GM19455 (cell line): ENCODE measurements at regions not wholly inside any gene's neighbourhood (a gene's known extent, or its start where the extent isn't known, plus 50 kb on each side); places are given as distances from the start of the nearest gene placed in this dataset.
"Not testable (repeated sequence)": the region's sequence is repeated elsewhere in the genome, so short reads cannot be mapped to it uniquely, and the experiment has no call there.

Source experiments
- ATAC-seq: cut with Tn5 transposase; IDR thresholded peaks from one replicate; pipeline ENCODE4 v1.9.1; 2021; ENCODE audit not compliant: unreplicated experiment

DNA sequence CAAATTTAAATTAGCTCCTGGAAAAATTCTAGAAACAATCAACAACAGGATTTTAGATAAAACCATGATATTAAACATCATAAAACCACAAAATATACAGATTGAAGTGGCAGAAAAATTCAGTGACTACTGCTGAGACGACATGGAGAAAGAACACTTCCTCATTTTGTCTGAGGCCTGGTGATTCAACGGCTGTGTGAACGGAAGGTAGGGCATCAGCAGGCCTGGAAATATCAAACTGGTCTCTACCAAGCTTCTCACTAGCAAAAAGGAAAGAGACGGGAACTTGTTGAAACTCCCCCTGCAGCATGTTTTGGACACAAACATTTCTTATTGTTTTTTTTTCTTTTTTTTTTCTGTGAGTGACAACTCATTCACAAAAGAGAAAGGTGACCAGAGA lies 58.0 kb upstream of the AHI1 start:
- ATAC-seq: no peak

DNA sequence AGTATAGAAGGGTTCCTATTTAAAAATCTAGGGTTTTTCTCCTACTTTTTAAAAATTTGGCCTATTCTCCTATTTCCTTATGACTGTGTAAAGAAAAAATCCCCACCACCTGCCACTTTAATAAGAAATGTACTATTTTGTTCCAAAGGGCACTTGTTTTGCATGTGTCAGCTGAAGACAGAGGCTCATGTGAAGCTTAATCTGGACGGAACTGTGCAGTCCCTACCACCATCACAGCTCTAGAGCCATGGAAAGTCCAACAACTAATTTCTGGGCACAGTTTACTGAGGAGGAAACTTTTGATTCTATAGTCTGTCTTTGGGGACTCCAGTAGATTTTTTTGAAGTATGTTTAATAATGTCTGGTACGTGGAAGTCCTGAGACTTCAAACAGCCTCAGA lies 60.0 kb upstream of the AHI1 start:
- no peak for ATAC-seq

- not testable (repeated sequence) for ATAC-seq
Measured at GRCh38 chr6:135565605-135566004, 68.1 kb upstream of the AHI1 start.

GRCh38 chr6:135566311-135567068 lies 69.0 kb upstream of the AHI1 start:
- ATAC-seq: no peak

GRCh38 chr6:135567375-135568083 lies 70.0 kb upstream of the AHI1 start:
- no peak for ATAC-seq

DNA sequence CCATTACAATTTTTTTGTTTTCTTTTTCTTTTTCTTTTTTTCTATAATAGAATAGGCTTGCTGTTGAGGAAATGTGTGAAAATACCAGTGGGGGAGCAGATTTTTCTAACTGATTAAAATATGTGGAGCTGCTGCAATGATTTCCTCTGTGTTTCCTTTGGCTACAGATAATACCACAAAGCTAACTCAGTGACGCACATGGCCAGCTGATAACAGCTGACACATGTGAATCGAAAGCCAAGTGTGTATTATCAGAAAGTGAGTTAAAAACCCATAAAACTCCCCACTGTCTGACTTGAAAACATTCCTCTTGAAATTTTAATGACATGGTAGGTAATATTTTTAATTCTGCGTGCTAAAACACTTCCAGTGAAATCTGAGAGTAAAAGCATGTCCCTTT lies 70.8 kb upstream of the AHI1 start:
- ATAC-seq: no peak

GRCh38 chr6:135572051-135572450 lies 74.5 kb upstream of the AHI1 start:
- ATAC-seq: no peak

DNA sequence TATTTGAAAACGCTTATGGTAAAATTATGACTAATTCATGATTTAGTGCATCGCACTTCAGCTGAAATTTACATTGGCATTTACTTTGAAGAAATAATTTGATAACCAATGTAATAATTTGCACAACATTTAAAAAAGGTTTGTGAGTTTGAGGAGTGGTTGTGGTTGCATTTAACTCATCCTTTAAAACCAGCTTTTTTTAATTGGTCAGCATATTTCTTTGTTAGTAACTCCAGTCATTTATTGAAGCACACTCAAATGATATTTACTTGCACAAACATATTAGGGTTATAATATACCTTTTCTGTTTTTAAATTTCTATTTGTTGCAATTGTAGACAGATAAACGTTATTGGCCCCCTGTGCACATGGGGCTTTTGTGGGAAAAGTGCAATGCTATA lies 78.1 kb upstream of the AHI1 start:
- no peak for ATAC-seq

GRCh38 chr6:135576055-135576454 lies 78.5 kb upstream of the AHI1 start:
- ATAC-seq: no peak

DNA sequence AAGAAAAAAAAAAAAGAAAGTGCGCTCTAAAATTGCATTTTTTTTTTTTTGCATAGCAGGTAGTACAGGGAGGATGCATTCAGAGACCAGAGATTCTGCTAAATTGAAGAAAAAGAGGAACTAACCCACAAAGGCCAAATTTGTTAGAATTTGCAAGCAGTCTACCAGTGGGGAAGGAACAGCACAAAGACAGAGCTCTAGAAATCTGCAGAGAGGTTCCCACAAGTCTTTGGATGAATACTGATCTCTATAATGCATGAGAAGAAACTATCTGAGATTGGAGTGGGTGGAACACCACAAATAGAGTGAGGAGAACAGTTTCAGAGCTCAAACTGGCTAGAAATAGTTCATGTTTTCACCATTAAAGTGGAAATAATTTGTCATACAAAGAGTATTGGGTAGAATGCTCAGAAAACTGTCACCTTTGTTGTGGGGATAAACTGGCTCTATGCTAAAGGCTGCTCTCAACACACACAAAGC lies 79.6 kb upstream of the AHI1 start:
- peak; percentile 83 for ATAC-seq

DNA sequence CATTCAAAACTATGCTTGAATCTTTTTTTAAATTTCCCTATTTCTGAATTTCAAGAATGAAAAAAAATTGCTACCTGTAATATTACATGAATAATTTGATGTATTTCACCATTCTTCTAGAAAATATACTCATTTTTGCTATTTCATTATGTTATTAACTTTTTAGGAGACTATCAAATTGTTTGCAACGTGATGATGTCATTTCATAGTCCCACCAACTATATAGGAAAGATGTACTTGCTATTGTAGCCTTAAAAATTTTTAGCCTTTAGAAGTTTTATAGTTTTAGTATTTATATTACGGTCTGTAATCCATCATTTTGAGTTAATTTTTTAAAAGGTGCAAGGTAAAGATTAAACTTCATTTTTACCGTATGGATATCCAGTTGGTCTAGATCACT lies 81.4 kb upstream of the AHI1 start:
- no peak for ATAC-seq

DNA sequence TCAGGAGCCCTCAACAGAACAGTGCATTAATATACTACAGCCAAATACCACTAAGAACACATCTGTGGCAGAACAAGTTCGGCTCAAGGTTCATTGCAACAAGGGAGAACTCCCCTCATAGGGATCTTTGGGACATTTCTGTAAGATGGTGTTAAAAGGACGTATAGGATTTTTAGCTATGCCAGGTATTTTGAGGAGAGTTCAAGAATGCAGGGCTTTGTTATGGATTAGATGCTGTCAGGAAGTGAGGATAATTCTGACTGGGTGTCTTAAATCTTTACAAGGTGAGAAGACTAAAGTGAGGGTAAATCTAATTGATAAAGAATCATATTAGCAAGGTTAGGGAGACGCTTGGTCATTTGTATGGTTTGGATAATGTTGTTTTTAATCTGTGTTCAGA lies 83.7 kb upstream of the AHI1 start:
- no peak for ATAC-seq

GRCh38 chr6:135583256-135583761 lies 85.8 kb upstream of the AHI1 start:
- ATAC-seq: no peak

- no peak for ATAC-seq
Measured at GRCh38 chr6:135586388-135586787, 88.8 kb upstream of the AHI1 start.

DNA sequence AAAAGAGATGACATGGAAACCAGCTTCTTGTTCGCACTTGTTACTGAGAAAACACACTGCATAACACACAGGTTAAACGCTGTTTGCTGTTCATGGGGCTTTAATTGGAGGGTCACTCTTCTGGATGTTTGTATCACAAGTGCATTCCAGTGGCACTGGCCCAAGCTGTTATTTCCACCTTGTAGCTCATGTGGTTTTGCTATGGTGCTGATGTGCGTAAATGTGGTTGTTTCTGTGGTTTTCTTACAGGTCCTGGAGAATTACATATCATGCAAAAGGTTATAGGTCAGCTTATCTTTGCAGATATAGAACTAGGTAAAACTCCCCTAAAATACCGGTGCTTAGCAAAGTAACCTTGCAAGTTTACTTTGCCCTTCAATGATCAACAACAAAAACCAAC lies 89.3 kb upstream of the AHI1 start:
- no peak for ATAC-seq

GRCh38 chr6:135592276-135592675 lies 94.7 kb upstream of the AHI1 start:
- no peak for ATAC-seq

GRCh38 chr6:135594000-135594399 lies 96.5 kb upstream of the AHI1 start:
- no peak for ATAC-seq

- ATAC-seq: no peak
Measured at GRCh38 chr6:135600086-135600702, 102.7 kb upstream of the AHI1 start.

DNA sequence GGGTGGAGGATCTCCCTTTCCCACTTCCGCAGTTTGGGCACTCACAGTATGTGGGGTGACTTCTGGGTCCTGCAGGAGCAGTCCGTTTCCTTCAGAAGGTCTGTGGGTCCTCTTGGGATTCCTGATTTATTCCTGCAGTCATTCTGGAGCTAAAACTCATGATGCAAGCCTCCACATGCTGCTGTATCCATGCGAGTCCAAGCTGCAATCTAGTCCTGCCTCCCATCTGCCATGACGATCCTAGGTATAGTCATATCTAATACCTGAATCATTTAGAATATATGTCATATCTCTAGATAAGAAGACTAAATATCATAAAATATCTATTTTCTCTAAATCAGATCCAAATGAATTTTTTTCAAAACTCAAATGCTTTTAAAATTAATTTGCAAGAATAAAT lies 103.4 kb upstream of the AHI1 start:
- ATAC-seq: no peak

GRCh38 chr6:135601857-135602256 lies 104.3 kb upstream of the AHI1 start:
- no peak for ATAC-seq

DNA sequence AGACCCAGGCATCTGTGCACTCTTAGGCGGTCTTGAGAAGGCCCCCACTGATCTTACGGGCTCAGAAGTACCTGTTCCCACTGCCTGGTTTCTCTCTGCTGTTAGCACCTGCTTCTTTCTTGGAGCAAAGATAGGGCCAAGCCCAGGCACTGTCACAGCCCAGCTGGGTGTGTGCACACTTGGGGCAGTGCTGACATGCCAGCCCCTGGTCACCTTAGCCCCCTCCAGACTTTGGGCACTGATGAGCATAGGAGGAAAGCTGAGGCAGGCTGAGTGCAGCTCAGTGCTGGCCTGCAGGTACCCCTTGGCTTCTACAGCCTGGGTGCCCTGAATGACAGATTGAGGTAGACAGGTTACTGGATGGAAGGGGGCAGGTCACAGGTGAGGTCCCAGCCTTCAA lies 105.7 kb upstream of the AHI1 start:
- no peak for ATAC-seq
